ENCODE measurements at regions not wholly inside any gene's neighbourhood (a gene's known extent, or its start where the extent isn't known, plus 50 kb on each side); places are given as distances from the start of the nearest gene placed in this dataset.

DNA sequence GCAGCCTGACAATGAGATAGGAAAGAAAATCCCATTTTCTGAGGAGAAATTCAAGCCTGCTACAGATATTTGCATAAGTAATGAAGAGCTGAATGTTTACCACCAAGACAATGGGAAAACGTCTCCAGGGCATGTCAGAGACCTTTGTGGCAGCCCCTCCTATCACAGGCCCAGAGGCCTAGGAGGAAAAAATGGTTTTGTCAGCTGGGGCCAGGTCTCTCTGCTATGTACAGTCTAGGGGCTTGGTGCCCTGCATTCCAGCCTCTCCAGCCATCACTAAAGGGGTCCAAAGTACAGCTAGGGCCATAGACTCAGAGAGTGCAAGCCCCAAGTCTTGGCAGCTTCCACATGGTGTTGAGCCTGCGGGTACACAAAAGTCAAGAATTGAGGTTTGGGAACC is 361.6 kb upstream of the ANXA10 start:
- Histone ChIP-seq H3K27me3 (ENCODE audit: control insufficient read depth, insufficient read depth, low read length) (no peaks in the 10 kb centered on the region), H3K4me3 (ENCODE audit: low read depth, low read length) (no peak overlapping the region), H3K36me3 (ENCODE audit: control insufficient read depth, insufficient read depth, low read length) (no peaks in the 10 kb centered on the region)
- DNase-seq (ENCODE audit: low read depth): no peak
- ChIA-PET POLR2A (no interaction called here), CTCF (no interaction called here)
- TF ChIP-seq CTCF (IDR thresholded peaks at IDR 0.05; ENCODE audit: insufficient read depth, low read depth, low read length): no peak

DNA sequence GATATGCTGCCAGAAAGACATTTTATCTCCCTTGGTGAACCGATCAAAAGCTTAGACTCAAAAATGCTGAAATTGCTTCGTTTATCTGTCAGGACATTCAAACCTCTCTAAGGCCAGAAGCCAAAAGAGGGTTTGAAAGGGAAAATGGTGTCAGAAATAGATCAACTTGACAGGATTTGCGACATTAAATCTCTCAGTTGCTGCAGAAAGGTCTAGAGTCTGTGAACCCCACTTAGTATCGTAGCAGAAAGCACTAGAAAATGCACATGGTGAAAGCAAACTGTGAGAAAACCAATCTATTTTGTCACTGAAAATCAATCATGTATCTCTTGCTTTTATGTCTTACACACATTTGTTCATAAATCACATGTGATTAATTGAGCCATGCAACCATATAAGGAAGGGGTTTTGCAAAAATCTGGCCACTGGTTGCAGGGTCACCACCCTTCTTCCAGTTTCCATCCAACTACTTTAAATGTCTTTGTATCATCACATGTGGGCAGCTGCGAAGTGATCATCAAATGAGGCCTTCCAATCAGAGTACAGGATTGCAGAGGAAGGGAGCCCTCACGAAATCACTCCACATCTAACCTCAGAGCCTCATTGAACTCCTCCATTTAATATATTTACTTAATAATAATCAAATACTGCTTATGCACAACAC is 347.2 kb upstream of the ANXA10 start:
- no peak for TF ChIP-seq CTCF (IDR thresholded peaks at IDR 0.05; ENCODE audit: insufficient read depth, low read depth, low read length)
- Histone ChIP-seq H3K4me3 (ENCODE audit: low read depth, low read length) (no peak overlapping the region), H3K36me3 (ENCODE audit: control insufficient read depth, insufficient read depth, low read length) (no peaks in the 10 kb centered on the region), H3K27me3 (ENCODE audit: control insufficient read depth, insufficient read depth, low read length) (no peaks in the 10 kb centered on the region)
- no peak for DNase-seq (ENCODE audit: low read depth)
- POLR2A ChIA-PET: no interaction called here
- CTCF ChIA-PET: no interaction called here

- ChIA-PET POLR2A (no interaction called here), CTCF (interaction anchor here (0.6 kb wide), 1 partner anchor 1432 kb away, joined by 5 read pairs; no protein-coding TSS in a partner anchor)
- no peak for TF ChIP-seq CTCF (IDR thresholded peaks at IDR 0.05; ENCODE audit: insufficient read depth, low read depth, low read length)
- Histone ChIP-seq H3K27me3 (ENCODE audit: control insufficient read depth, insufficient read depth, low read length) (no peaks in the 10 kb centered on the region), H3K4me3 (ENCODE audit: low read depth, low read length) (no peak overlapping the region), H3K36me3 (ENCODE audit: control insufficient read depth, insufficient read depth, low read length) (no peaks in the 10 kb centered on the region)
- DNase-seq (ENCODE audit: low read depth): no peak
Observed at GRCh38 chr4:167767281-167767680, 325.1 kb upstream of the ANXA10 start.

DNA sequence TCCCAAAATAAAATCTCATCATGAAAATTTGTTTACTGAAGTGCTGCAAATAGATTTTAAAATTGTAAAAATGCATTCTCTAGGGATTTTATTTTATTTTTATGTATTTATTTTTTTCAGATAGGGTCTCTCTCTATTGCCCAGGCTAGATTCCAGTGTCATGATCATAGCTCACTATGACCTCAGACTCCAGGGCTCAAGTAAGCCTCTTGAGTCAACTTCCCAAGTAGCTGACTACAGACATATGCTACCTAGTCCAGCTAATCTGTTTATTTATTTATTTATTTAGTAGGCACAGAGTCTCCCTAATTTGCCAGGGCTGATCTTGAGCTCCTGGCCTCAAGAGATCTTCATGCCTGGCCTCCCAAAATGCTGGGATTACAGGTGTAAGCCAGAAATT is 317.7 kb upstream of the ANXA10 start:
- ChIA-PET POLR2A (no interaction called here), CTCF (no interaction called here)
- no peak for DNase-seq (ENCODE audit: low read depth)
- H3K4me3 ChIP-seq (ENCODE audit: low read depth, low read length): no peak overlapping the region
- H3K27me3 ChIP-seq (ENCODE audit: control insufficient read depth, insufficient read depth, low read length): no peaks in the 10 kb centered on the region
- no peak for TF ChIP-seq CTCF (IDR thresholded peaks at IDR 0.05; ENCODE audit: insufficient read depth, low read depth, low read length)
- no peaks in the 10 kb centered on the region for H3K36me3 ChIP-seq (ENCODE audit: control insufficient read depth, insufficient read depth, low read length)

DNA sequence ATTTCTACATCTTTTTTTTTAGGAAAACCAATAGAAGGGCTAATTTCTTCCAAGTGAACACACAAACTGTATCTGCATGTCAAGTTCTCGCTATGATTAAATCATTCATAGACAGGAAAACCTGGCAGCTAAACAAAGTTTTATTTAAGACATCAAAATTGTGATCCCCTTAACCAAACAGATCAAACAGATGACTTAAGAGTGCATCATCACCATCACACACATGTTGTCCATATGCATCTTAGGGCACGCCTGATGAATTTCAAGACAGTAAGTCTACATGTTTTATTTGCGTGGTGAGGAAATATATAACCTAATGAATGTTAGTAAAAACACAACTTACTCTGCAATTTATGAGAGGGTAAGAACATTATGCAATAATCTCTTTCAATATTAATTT is 317.0 kb upstream of the ANXA10 start:
- Histone ChIP-seq H3K27me3 (ENCODE audit: control insufficient read depth, insufficient read depth, low read length) (no peaks in the 10 kb centered on the region), H3K36me3 (ENCODE audit: control insufficient read depth, insufficient read depth, low read length) (no peaks in the 10 kb centered on the region), H3K4me3 (ENCODE audit: low read depth, low read length) (no peak overlapping the region)
- POLR2A ChIA-PET: no interaction called here
- TF ChIP-seq CTCF (IDR thresholded peaks at IDR 0.05; ENCODE audit: insufficient read depth, low read depth, low read length): no peak
- no peak for DNase-seq (ENCODE audit: low read depth)
- CTCF ChIA-PET: no interaction called here

Measured in BJ (cell line).